ENCODE measurements at regions not wholly inside any gene's neighbourhood (a gene's known extent, or its start where the extent isn't known, plus 50 kb on each side); places are given as distances from the start of the nearest gene placed in this dataset.

- TF ChIP-seq TCF3 (IDR thresholded peaks at IDR 0.05; ENCODE audit: borderline replicate concordance, insufficient read depth, low read depth, low read length) (no peak), ASH2L (IDR thresholded peaks at IDR 0.05; ENCODE audit: borderline replicate concordance, low read depth) (no peak), REST (IDR thresholded peaks at IDR 0.05; ENCODE audit: low read depth, low read length) (no peak), KLF5 (IDR thresholded peaks at IDR 0.05; ENCODE audit: partially characterized antibody) (no peak), SKIL (IDR thresholded peaks at IDR 0.05; ENCODE audit: low read depth, poor library complexity, severe bottlenecking) (no peak), NRF1 (conservative IDR thresholded peaks at IDR 0.05; ENCODE audit: low read depth, low read length) (no peak), POU2F2 (IDR thresholded peaks at IDR 0.05; ENCODE audit: borderline replicate concordance, low read depth, low read length) (no peak), ZBTB33 (IDR thresholded peaks at IDR 0.05) (no peak), ZSCAN29 (IDR thresholded peaks at IDR 0.05) (no peak), ATF3 (IDR thresholded peaks at IDR 0.05; ENCODE audit: borderline replicate concordance, extremely low read depth, low read depth, low read length) (no peak), NR2C1 (IDR thresholded peaks at IDR 0.05) (no peak), MAX (IDR thresholded peaks at IDR 0.05; ENCODE audit: low read depth, low read length) (no peak), NFYA (IDR thresholded peaks at IDR 0.05; ENCODE audit: borderline replicate concordance, low read depth, low read length) (no peak)
Observed at GRCh38 chr18:39962546-39962945, 1992.5 kb upstream of the PIK3C3 start (continued).

All from GM12878 (cell line).